ENCODE measurements at regions not wholly inside any gene's neighbourhood (a gene's known extent, or its start where the extent isn't known, plus 50 kb on each side); places are given as distances from the start of the nearest gene placed in this dataset.

DNA sequence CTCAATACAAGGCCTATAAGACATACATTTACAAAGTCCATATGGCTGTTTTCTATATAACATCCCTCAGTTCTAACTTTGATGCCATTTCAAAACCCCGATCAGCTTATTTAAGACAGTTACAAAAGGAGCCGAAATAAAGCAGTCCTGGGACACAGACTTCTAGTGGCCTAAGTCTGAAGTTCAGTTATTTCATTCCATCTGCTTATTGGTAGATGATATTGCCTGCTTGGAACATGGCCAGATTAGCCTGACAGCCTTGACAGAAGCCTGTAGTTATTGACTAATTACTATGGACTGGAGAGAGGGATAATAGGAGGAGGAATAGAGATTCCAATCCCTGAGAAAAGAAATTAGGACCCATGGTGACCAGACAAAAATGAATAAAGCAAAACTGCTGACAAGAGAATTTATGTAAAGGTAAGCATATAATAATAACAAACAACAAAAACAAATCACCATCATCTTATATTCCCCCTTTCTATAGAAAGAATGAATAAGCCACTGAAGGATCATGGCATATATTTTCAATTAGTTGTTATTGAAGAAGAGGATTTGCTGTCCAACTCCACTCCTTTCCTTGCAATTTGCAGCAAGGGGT is 206.3 kb upstream of the TOM1L1 start:
- Histone ChIP-seq H3K4me1 (ENCODE audit: insufficient read depth, low read length) (no peaks in the 10 kb centered on the region), H3K27me3 (ENCODE audit: control insufficient read depth in 1 of 2, insufficient read depth in 2 of 2, low read length in 2 of 2) (no peaks in the 10 kb centered on the region), H2AFZ (ENCODE audit: low read length) (no peak overlapping the region), H3K36me3 (replicated peaks in 1 of 2; ENCODE audit: control insufficient read depth in 1 of 2, insufficient read depth in 2 of 2, low read length in 2 of 2) (no peaks in the 10 kb centered on the region), H3K9ac (ENCODE audit: insufficient read depth, low read depth, low read length) (no peak overlapping the region), H3K79me2 (ENCODE audit: insufficient read depth, low read length) (no peaks in the 10 kb centered on the region), H3K4me3 (replicated peaks in 1 of 3; ENCODE audit: insufficient read depth in 1 of 3, low read depth in 2 of 3, low read length in 3 of 3) (no peak overlapping the region), H3K9me3 (ENCODE audit: low read length) (peaks cover 46% of the 10 kb centered on the region), H4K20me1 (ENCODE audit: insufficient read depth, low read length) (no peaks in the 10 kb centered on the region), H3K27ac (ENCODE audit: extremely low read length, insufficient read depth, low read length) (no peak overlapping the region), H3K4me2 (ENCODE audit: low read depth, low read length) (no peak overlapping the region)
- 42% methylated on average over 2 of the region's 2 CpGs for WGBS (ENCODE audit: low lambda C conversion rate)
- in situ Hi-C loops (cut with HindIII; ENCODE audit: extremely low pct_ligation_motif_present, low pct_unique_long_range_greater_than_20kb) (no loop called here), intact Hi-C loops (cut with micrococcal nuclease; ENCODE audit: unreplicated experiment) (no loop called here)
- DNase-seq (ENCODE audit: low spot score) (no peak), ATAC-seq (no peak; the same call in 2 of the 3 replicates), FAIRE-seq (no peak)
- ChIA-PET CTCF (ENCODE audit: low intra/inter-chr PET ratio, low total read pairs) (no interaction called here), POLR2A (no interaction called here)
- no TSS peak for BruUV-seq (replicated peaks)
- TF ChIP-seq TBX3 (IDR thresholded peaks at IDR 0.05; ENCODE audit: borderline replicate concordance): no peak
- TF ChIP-seq, protein P1, sequence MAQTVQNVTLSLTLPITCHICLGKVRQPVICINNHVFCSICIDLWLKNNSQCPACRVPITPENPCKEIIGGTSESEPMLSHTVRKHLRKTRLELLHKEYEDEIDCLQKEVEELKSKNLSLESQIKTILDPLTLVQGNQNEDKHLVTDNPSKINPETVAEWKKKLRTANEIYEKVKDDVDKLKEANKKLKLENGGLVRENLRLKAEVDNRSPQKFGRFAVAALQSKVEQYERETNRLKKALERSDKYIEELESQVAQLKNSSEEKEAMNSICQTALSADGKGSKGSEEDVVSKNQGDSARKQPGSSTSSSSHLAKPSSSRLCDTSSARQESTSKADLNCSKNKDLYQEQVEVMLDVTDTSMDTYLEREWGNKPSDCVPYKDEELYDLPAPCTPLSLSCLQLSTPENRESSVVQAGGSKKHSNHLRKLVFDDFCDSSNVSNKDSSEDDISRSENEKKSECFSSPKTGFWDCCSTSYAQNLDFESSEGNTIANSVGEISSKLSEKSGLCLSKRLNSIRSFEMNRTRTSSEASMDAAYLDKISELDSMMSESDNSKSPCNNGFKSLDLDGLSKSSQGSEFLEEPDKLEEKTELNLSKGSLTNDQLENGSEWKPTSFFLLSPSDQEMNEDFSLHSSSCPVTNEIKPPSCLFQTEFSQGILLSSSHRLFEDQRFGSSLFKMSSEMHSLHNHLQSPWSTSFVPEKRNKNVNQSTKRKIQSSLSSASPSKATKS (CRISPR knock-in tag; IDR thresholded peaks at IDR 0.05): no peak
- TF ChIP-seq MAFK (conservative IDR thresholded peaks at IDR 0.05 in 1 of 2, IDR thresholded peaks at IDR 0.05 in 1 of 2; ENCODE audit: low read length in 2 of 2): peak; percentile 82 to 94
- peak; percentile 90 for TF ChIP-seq MAFF (IDR thresholded peaks at IDR 0.05; ENCODE audit: low read depth, low read length)
- peak; percentile 62; the same call in 1 of the 2 replicates for TF ChIP-seq ZNF7 (CRISPR knock-in tag; IDR thresholded peaks at IDR 0.05)
- TF ChIP-seq, protein P2, sequence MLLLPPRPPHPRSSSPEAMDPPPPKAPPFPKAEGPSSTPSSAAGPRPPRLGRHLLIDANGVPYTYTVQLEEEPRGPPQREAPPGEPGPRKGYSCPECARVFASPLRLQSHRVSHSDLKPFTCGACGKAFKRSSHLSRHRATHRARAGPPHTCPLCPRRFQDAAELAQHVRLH (CRISPR knock-in tag; IDR thresholded peaks at IDR 0.05; ENCODE audit: borderline replicate concordance, low read depth): no peak
